Stimulated activated CD8-positive, alpha-beta memory T cell treated with anti-CD3 and anti-CD28 coated beads, Interleukin-4, amount 100 ng/mL, for 4 hours (primary cell): ENCODE measurements at regions not wholly inside any gene's neighbourhood (a gene's known extent, or its start where the extent isn't known, plus 50 kb on each side); places are given as distances from the start of the nearest gene placed in this dataset.
"Not testable (repeated sequence)": the region's sequence is repeated elsewhere in the genome, so short reads cannot be mapped to it uniquely, and the experiment has no call there.

Experiments used
- DNase-seq, 2 donors: peaks; one replicate each; pipeline ENCODE4 v3.0.0-alpha.2; 2020; ENCODE audit warnings: low read depth in 2 of 2, low spot score in 1 of 2

DNA sequence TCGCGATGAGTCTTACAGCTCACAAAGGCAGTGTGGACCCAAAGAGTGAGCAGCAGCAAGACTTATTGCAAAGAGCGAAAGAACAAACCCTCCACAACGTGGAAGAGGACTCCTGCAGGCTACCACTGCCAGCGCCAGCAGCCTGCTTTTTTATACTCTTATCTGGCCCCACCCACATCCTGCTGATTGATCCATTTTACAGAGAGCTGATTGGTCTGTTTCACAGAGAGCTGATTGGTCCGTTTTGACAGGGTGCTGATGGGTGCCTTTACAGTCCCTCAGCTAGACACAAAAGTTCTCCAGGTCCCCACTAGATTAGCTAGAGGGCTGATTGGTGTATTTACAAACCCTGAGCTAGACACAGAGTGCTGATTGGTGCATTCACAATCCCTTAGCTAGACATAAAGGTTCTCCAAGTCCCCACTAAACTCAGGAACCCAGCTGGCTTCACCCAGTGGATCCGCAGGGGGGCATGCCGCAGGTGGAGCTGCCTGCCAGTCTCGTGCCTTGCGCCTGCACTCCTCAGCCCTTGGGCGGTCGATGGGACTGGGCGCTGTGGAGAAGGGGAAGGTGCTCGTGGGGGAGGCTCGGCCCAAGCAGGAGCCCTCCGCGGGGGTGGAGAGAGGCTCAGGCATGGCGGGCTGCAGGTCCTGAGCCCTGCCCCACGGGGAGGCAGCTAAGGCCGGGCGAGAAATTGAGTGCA lies 75.7 kb downstream of the QDPR start:
- DNase-seq, result not testable (repeated sequence)

GRCh38 chr4:17433827-17434226 lies 78.1 kb downstream of the QDPR start:
- DNase-seq, result no peak

DNA sequence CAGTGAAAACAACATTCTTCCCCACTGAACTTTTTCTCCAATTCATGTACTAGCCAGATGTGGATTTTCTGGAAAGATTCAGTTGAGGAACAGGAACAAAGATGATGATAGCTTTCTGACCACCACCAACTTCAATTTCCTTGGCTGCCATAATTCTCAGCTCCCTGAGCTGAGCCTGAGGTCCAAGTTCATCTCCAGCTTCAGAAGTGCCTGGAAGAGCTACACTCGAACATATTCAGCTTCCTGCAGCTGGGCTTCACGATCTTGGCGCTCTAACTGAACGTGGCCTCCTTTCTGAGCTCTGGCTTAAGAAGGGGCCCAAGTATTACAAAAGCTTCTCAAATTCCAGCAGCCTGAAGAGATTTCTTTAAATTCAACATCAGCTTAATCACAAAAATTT lies 83.9 kb downstream of the QDPR start:
- no peak for DNase-seq

DNA sequence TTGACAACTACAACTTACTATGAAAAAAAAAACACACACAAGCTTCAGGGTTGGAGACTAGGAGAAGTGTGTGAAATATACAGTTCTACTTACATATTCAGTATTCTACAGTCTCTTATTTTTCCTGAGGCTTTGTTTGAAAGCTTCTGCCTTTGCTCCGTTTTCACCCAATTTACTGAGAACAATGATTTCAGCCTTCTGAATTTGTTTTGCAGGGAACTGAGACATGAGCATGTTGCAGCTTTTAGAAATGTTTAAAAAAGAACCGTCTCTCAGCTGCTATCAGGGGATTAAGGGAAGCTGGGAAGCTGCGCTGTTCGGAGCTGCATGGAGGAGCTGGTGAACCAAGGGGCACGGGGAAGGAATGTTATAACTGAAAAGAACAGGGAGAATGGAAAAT lies 85.7 kb downstream of the QDPR start:
- no peak for DNase-seq

- no peak for DNase-seq
Measured at GRCh38 chr4:17418010-17418409, 93.9 kb downstream of the QDPR start.

GRCh38 chr4:17414392-17414791 lies 97.5 kb downstream of the QDPR start:
- no peak for DNase-seq

GRCh38 chr4:17400686-17401085 lies 111.2 kb downstream of the QDPR start:
- no peak for DNase-seq

DNA sequence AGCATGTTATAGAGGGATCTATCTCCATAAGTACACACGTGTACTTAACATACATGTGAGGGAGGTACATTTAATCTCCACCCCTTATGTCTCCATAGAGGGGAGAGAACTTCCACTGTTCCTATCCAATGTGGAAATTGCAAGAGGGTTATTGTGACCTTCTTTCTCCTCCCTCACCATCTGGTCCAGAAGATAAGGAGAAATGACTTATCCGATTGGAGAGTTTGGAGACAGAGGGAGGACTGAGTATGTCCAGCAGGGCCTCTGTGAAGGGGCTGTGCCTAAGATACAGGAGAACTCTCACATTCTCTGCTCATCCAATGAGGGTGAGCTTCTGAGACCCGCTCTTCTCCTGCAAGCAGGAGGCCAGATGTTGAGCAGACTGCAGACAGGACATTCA lies 113.1 kb downstream of the QDPR start:
- DNase-seq, result no peak

DNA sequence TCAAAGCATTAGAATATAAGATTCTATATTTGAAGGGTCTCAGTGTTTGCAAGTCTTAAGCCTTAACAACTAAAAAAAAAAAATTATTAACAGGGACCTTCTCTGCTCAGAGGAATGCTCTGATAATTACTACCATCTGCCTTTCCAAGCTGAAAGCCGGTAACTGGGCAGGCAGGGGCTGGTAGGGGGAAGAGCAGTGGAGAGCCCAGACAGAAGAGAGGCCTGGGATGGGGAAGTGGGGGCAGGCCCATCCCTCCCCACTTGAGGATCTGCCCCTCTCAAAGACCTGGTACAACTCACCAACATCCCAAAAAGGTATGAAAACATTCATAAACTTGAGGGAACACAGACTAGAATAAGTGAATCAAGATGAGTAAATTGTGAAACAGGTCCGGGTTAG lies 113.9 kb downstream of the QDPR start:
- no peak for DNase-seq

DNA sequence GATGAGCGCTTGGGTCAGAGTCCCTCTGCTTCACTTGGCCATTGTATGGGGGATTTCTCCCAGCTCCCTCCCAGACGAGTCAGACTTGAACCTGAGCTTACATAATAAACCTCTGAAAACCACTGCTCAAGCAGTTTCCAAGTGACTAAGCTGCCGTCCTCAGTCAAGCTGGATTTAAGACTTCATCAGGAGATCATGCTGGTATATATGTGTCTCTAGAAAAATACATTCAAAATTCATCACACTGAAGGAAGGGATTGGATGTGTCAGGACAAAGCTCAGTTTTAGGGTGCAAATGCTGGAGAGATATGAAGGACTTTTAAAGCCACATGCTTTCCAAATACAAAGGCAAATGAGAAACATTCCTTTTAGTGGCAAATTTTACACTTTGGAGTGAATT lies 114.3 kb downstream of the QDPR start:
- no peak for DNase-seq

DNA sequence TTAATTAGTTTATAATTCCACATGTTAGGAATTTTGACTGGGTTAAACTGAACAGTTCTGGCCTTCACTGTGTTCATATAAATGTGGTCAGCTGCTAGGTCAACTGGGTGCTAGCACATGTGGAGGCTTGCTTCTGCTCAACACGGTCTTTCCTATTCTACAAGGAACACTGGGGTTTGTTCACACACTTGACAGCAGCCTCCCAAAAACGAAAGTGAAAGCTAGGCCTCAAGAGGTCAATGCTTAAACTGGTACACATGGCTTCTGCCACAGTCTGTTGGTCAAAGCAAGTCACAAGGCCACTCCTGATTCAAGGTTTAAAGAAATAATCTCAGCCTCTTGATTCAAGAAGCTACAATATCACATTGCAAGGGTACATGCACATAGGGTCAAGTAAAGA lies 126.5 kb downstream of the QDPR start:
- DNase-seq, result no peak

DNA sequence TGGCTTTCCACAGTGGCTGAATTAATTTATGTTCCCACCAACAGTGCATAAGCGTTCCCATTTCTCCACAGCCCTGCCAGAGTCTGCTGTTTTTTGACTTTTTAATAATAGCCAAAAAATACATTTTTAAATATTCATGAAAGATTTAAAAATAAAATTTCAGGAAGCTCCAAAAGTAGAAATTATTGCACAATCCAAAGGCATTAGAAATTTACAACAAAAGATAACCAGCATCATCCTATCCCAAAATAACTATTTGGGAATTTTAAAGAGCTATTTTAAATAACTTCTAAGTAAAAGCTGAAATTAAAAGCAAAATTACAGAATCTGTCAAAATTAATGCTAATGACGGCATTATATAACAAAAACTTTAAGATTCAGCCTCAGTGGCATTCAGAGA lies 131.5 kb downstream of the QDPR start:
- DNase-seq, result no peak

DNA sequence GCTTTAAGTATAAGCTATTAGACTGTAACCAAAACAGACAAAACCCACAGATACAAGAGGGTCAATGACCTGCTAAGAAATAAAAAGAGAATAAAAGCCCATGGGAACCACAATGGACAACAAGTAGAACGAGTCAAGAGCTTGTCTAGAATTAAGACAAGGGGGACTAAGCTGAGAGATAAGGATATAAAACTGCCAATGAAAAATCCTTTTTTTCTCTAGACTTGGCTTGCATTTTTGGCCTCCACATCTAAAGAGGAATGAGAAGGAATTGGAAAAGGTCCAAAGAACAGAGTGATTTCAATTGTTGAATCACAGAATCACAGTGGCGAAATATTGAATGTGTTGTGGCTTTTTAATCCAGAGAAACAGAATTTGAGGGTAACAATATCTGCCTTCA lies 135.7 kb downstream of the QDPR start:
- DNase-seq, result no peak

GRCh38 chr4:17373666-17374065 lies 138.2 kb downstream of the QDPR start:
- DNase-seq, result no peak

DNA sequence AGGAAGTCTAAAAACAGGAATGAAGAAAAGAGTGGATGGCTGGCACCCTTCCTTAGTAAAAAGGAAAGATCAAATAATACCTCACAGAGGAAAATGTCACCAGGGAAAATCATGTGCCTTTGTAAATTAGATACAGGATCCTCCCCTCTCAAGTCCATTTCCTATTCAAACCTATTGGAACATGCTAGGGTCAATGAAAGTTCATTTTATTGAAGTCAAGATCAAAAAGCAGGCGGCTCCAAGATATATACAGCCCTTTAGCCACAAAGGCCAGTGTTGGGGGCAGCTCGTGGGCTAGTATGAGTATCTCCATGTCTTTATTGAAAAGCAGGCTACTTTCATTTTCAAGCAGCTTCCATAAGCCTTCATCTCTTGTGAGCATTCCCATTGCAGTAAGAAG lies 141.1 kb downstream of the QDPR start:
- DNase-seq, result no peak

GRCh38 chr4:17368408-17368807 lies 143.5 kb downstream of the QDPR start:
- DNase-seq, result no peak

DNA sequence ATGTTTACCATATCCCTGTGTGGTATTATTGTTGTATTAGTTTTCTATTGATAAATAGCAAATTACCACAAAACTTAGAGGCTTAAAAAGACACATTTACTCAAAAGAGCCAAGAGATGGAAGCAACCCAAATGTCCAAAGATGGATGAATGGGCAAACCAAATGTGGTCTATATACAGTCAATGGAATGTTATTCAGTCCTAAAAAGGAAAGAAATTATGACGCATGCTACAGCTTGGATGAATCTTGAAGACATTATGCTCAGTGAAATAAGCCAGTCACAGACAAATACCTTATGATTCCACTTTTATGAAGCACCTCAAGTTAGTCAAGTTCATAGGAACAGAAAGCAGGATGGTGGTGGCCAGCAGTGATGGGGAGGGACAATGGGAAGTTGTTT lies 144.7 kb downstream of the QDPR start:
- no peak for DNase-seq

GRCh38 chr4:17366496-17366895 lies 145.4 kb downstream of the QDPR start:
- no peak for DNase-seq

DNA sequence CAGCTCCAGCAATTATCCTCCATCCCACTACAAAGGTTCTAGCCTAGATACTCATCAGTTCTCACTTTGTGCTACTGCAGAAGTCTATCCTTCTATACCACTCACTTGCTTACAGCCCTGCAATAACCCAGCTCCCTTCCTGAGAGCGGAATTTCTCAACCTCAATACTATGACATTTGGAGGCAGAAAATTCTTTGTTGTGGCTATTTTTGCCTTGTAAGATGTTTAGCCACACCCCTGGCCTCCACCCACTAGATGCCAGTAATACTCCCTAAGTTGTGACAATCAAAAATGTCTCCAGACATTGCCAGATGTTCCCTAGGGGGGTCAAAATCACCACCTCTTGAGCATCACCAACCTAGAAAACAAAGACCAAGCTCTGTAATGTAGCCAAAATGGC lies 149.5 kb downstream of the QDPR start:
- DNase-seq, result no peak

- no peak for DNase-seq
Measured at GRCh38 chr4:17358241-17358640, 153.6 kb downstream of the QDPR start.

- no peak for DNase-seq
Measured at GRCh38 chr4:17356926-17357325, 155.0 kb downstream of the QDPR start.

- DNase-seq, result no peak
Measured at GRCh38 chr4:17352357-17352756, 159.5 kb downstream of the QDPR start.

GRCh38 chr4:17347445-17347844 lies 164.4 kb downstream of the QDPR start:
- DNase-seq, result no peak

- DNase-seq, result no peak
Measured at GRCh38 chr4:17339376-17339775, 172.5 kb downstream of the QDPR start.
